CD4-positive, alpha-beta T cell treated with Interleukin-15 for 4 hours (primary cell): ENCODE measurements at regions not wholly inside any gene's neighbourhood (a gene's known extent, or its start where the extent isn't known, plus 50 kb on each side); places are given as distances from the start of the nearest gene placed in this dataset.
"Not testable (repeated sequence)": the region's sequence is repeated elsewhere in the genome, so short reads cannot be mapped to it uniquely, and the experiment has no call there.

Experiments used
- DNase-seq: peaks from one replicate; pipeline ENCODE4 v3.0.0-alpha.2; 2020; ENCODE audit warnings: low spot score

DNA sequence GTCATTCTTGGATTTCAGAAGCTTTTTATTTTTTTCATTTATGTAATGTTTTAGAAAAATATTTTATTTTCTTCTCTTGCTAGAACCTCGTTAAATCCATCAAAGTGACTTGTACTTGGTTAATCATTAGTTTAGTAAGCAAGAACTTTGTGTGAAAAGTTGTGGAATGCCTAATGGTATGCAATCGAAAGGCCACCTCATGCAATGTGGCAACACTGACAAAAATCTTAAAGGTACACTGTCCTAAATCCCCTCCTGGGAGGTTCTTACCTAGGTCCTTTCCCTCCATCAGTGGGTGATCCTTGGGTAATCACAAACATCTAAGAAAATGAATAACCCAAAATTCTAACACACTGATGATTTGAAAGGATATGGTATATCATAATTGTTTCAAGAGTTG is 304.2 kb downstream of the DNAH5 start:
- DNase-seq = no peak

DNA sequence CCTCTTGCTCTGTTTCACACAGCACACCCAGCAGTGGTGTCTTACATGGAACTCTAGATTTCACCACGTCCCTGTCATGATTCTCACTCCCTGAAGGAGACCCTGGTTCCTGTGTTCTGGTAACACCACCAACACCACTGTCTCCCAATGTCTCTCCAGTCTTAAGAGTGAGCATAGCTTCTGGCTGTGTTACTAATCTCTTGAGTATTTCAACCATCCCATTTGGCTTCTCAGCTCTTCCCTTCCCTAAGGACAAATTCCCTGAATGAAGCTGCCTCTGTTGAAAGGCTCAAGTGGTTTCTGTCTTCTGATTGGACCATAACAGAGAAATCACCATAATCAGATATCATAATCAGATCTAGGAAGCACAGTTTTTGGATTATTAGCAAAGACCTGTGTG is 311.8 kb downstream of the DNAH5 start:
- DNase-seq = no peak

DNA sequence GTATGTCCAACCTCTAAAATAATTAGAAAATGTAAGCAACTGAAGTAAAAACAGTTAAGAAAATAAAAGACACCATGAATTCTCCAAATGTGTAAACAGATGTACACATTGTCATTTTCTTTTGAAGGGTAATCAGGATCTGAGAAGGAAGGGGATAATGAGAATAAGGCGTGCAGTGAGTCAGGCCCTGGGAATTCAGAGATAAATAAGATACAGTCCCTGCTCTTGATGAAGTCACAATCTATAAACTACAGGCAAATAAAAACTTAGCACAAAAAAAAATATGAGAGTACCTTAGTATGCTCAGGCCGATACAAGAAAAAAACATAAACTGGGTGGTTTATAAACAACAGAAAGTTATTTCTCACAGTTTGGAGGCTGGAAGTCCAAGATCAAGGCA is 315.3 kb downstream of the DNAH5 start:
- no peak for DNase-seq

GRCh38 chr5:13627673-13628454 is 316.6 kb downstream of the DNAH5 start:
- no peak for DNase-seq

DNA sequence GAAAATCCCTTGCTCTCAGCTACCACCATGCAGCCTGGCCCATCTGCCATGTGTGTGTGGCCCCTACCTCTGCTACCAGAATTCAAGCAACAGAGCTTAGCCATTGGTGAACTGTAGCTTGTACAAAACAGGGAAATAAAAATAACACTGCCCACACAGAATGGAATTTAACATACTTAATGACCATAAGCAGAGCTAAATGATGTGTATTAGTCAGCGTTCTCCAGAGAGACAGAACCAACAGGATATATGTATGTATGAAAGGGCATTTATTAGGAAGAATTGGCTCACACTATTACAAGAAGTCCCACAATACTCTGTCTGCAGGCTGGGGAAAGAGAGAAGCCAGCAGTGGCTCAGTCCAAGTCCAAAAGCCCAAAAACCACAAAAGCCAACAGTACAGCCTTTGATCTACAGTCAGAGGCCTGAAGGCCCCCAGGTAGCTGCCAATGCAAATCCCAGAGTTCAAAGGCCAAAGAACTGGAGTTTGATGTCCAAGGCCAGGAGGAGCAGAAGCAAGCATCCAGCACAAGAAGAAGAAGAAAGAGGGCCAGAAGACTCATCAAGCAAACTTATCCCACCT is 318.8 kb downstream of the DNAH5 start:
- no peak for DNase-seq

GRCh38 chr5:13624283-13625074 is 320.0 kb downstream of the DNAH5 start:
- no peak for DNase-seq

DNA sequence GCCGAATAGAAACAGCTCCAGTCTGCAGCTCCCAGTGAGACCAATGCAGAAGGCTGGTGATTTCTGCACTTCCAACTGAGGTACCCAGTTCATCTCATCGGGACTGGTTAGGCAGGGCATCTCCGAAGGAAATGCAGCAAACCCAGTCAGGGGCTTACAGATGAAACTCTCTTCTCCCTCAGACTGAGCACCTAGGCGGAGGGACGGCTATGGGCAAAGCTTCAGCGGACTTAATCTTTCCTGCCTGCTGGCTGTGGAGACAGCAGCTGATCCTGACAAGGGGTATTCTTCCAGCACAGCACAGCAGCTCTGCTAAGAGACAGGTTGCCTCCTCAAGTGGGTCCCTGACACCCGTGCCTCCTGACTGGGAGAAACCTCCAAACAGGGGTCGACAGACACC is 330.9 kb downstream of the DNAH5 start:
- no peak for DNase-seq

GRCh38 chr5:13611604-13612003 is 332.9 kb downstream of the DNAH5 start:
- no peak for DNase-seq

DNA sequence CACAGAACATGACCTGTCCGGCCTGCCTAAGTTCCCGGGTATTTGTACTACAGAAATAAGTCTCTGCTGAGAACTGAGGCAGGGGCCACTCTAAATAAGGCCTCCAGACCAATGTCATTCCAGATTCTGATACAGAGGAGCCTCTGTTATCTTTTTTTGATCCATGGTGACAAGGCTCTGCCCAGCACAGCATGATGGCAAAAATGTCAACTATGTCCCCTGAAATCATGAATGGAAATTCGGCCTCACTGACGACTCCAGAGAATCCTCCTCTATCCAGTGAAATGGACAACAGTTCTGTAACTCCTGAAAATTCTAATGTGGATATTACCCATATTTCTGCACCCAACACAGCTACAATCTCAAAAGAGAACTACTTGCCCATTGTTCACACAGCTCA is 335.0 kb downstream of the DNAH5 start:
- DNase-seq = no peak

GRCh38 chr5:13606051-13606450 is 338.4 kb downstream of the DNAH5 start:
- DNase-seq = no peak

GRCh38 chr5:13601112-13601511 is 343.4 kb downstream of the DNAH5 start:
- DNase-seq = no peak

GRCh38 chr5:13595978-13596377 is 348.5 kb downstream of the DNAH5 start:
- no peak for DNase-seq

DNA sequence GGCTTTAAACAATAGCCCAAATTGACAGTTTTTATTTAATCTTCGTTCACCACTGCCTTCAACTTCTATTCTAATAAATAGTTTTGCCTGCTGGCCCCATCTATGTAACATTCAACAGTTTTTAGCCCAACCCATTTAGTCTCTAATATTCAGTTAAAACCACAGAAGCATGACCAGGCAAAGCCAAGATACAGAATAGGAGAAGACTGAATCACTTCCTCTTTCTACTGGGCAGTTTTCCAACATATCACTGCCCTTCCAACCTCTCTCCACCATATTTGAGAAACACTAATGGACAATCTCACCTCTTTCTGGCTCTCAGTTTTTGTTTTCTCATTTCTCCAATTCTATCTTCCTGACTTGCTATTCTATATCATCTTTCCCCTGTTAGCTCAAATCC is 352.9 kb downstream of the DNAH5 start:
- no peak for DNase-seq

DNA sequence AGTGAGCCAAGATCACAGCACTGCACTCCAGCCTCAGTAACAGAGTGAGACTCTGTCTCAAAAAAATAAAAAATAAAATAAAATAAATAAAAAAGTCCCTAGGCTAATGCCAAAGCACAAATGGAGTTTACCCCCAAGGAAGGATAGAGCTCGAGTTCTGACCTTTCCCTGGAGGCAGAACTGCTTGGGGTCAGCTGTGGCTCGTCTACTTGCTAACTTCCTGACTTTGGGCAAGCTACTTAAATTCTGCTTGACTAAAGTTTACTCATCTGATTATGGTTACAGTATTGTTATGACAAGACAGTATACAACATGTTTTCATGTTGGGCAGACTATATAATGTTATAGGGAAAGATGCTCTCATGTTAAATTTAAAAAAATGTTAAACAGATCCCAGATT is 359.2 kb downstream of the DNAH5 start:
- DNase-seq = no peak

DNA sequence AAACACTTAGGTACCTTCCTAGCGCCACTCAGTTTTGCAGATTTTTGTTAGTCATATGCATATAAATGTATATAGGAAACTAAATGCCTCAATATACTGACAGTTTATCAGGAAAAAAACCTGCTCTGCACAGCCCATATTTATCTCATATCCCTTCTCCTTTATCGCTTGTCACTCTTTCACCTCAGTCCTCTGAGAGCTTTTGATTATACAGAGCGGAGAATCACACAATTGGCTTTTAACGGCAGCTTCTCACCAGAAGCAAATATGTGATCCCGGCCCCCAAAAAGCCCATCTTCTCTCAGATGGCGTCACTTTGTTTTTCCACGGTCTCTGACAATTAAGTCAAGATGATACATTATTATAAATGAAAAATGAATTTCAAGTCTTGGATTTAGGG is 362.6 kb downstream of the DNAH5 start:
- no peak for DNase-seq

- DNase-seq = no peak
Observed at GRCh38 chr5:13581132-13581531, 363.4 kb downstream of the DNAH5 start.

DNA sequence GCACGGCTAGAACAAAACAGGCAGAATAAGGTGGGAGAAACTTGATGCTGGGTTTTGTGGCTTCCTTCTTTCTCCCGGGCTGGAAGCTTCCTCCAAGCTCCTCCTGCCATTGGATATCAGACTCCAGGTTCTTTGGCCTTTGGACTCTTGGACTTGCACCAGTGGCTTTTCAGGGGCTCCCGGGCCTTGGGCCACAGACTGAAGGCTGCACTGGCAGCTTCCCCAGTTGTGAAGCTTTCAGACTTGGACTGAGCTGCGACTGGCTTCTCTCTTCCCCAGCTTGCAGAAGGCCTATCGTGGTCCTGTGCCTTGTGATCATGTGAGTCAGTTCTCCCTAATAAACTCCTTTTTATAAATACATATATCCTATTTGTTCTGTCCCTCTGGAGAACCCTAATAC is 364.4 kb downstream of the DNAH5 start:
- DNase-seq = no peak

- not testable (repeated sequence) for DNase-seq
Observed at GRCh38 chr5:13579091-13579490, 365.4 kb downstream of the DNAH5 start.

DNA sequence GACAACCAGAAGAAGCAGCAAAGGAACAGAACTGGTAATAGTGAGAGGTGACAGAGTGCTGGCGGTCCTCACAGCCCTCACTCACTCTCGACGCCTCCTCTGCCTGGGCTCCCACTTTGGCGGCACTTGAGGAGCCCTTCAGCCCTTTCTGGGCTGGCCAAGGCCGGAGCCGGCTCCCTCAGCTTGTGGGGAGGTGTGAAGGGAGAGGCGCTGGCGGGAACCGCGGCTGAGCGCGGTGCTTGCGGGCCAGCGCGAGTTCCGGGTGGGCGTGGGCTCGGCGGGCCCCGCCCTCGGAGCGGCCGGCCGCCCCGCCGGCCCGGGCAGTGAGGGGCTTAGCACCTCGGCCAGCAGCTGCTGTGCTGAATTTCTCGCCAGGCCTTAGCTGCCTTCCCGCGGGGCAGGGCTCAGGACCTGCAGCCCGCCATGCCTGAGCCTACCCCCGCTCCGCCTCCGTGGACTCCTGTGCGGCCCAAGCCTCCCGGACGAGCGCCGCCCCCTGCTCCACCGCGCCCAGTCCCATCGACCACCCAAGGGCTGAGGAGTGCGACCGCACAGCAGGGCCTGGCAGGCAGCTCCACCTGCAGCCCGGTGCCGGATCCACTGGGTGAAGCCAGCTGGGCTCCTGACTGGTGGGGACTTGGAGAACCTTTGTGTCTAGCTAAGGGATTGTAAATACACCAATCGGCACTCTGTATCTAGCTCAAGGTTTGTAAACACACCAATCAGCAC is 366.0 kb downstream of the DNAH5 start:
- DNase-seq = not testable (repeated sequence)

GRCh38 chr5:13574574-13574973 is 369.9 kb downstream of the DNAH5 start:
- no peak for DNase-seq

GRCh38 chr5:13572163-13572562 is 372.3 kb downstream of the DNAH5 start:
- DNase-seq = no peak

GRCh38 chr5:13569090-13569715 is 375.3 kb downstream of the DNAH5 start:
- no peak for DNase-seq
